BE2C (cell line): ENCODE measurements at regions not wholly inside any gene's neighbourhood (a gene's known extent, or its start where the extent isn't known, plus 50 kb on each side); places are given as distances from the start of the nearest gene placed in this dataset.

Experiments used
- DNase-seq: peaks from one replicate; pipeline ENCODE4 v3.0.0-alpha.2; 2020
- H3K27me3 ChIP-seq: fragments of 250-450 bp; sonication (Bioruptor Pico); 2 replicates; pipeline ENCODE4 v1.5.1; 2020; ENCODE audit warnings: mild to moderate bottlenecking
- H3K36me3 ChIP-seq: fragments of 250-450 bp; sonication (Bioruptor Pico); 2 replicates; pipeline ENCODE4 v1.5.1; 2020; ENCODE audit warnings: mild to moderate bottlenecking
- H3K4me1 ChIP-seq: fragments of 250-450 bp; sonication (Bioruptor Pico); 2 replicates; pipeline ENCODE4 v1.5.1; 2020
- H3K4me3 ChIP-seq: 2 replicates; pipeline ENCODE4 v1.5.1; 2011; ENCODE audit warnings: low read depth, low read length
- H3K9me3 ChIP-seq: fragments of 250-450 bp; sonication (Bioruptor Pico); 2 replicates; pipeline ENCODE4 v1.5.1; 2020
- CTCF ChIP-seq: IDR thresholded peaks from 2 replicates; pipeline ENCODE4 v1.5.1; 2012; ENCODE audit warnings: mild to moderate bottlenecking, low read depth, low read length

GRCh38 chr5:44028226-44028625 lies 361.0 kb downstream of the FGF10 start:
- DNase-seq = no peak
- Histone ChIP-seq H3K4me3 (no peak overlapping the region), H3K9me3 (no peaks in the 10 kb centered on the region), H3K27me3 (no peaks in the 10 kb centered on the region), H3K36me3 (no peaks in the 10 kb centered on the region), H3K4me1 (no peaks in the 10 kb centered on the region)
- no peak for TF ChIP-seq CTCF

GRCh38 chr5:44022622-44023021 lies 366.6 kb downstream of the FGF10 start:
- H3K36me3 ChIP-seq = no peaks in the 10 kb centered on the region
- no peaks in the 10 kb centered on the region for H3K4me1 ChIP-seq
- DNase-seq = no peak
- no peak overlapping the region for H3K4me3 ChIP-seq
- no peaks in the 10 kb centered on the region for H3K9me3 ChIP-seq
- no peak for TF ChIP-seq CTCF
- no peaks in the 10 kb centered on the region for H3K27me3 ChIP-seq

GRCh38 chr5:44011518-44011917 lies 377.7 kb downstream of the FGF10 start:
- Histone ChIP-seq H3K4me3 (no peak overlapping the region), H3K27me3 (no peaks in the 10 kb centered on the region), H3K9me3 (no peaks in the 10 kb centered on the region), H3K4me1 (no peaks in the 10 kb centered on the region), H3K36me3 (no peaks in the 10 kb centered on the region)
- no peak for DNase-seq
- TF ChIP-seq CTCF = no peak

- no peaks in the 10 kb centered on the region; the same call in 1 of the 2 replicates for H3K9me3 ChIP-seq
- H3K36me3 ChIP-seq = no peaks in the 10 kb centered on the region
- no peak for DNase-seq
- TF ChIP-seq CTCF = no peak
- no peaks in the 10 kb centered on the region for H3K4me1 ChIP-seq
- H3K27me3 ChIP-seq = no peaks in the 10 kb centered on the region
- H3K4me3 ChIP-seq = no peak overlapping the region
Observed at GRCh38 chr5:44002381-44002901, 386.8 kb downstream of the FGF10 start.

- TF ChIP-seq CTCF = no peak
- H3K4me1 ChIP-seq = no peaks in the 10 kb centered on the region
- DNase-seq = no peak
- H3K4me3 ChIP-seq = no peak overlapping the region
- no peaks in the 10 kb centered on the region for H3K36me3 ChIP-seq
- H3K9me3 ChIP-seq = no peaks in the 10 kb centered on the region; the same call in 1 of the 2 replicates
- no peaks in the 10 kb centered on the region for H3K27me3 ChIP-seq
Observed at GRCh38 chr5:44001675-44002380, 387.4 kb downstream of the FGF10 start.

- H3K4me3 ChIP-seq = no peak overlapping the region
- no peaks in the 10 kb centered on the region; the same call in 1 of the 2 replicates for H3K9me3 ChIP-seq
- no peak for TF ChIP-seq CTCF
- no peaks in the 10 kb centered on the region for H3K36me3 ChIP-seq
- H3K27me3 ChIP-seq = no peaks in the 10 kb centered on the region
- no peak for DNase-seq
- H3K4me1 ChIP-seq = no peaks in the 10 kb centered on the region
Observed at GRCh38 chr5:44001236-44001635, 388.0 kb downstream of the FGF10 start.
